Inflammatory macrophage treated with lipopolysaccharide for 4 hours (primary cell): ENCODE measurements at regions not wholly inside any gene's neighbourhood (a gene's known extent, or its start where the extent isn't known, plus 50 kb on each side); places are given as distances from the start of the nearest gene placed in this dataset.

ENCODE experiments used
- DNase-seq: peaks from one replicate; pipeline ENCODE4 v3.0.0-alpha.2; 2020

DNA sequence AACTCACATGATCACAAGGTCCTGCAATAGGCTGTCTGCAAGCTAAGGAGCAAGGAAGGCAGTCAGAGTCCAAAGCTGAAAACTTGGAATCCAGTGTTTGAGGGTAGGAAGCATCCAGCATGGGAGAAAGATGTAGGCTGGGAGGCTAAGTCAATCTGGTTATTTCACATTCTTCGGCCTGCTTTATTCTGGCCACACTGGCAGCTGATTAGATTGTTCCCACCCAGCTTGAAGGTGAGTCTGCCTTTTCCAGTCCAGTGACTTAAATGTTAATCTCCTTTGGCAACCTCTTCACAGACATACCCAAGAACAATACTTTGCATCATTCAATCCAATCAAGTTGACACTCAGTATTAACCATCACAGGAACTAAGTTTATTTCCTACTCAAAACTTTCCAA, 453.4 kb downstream of the TLE4 start:
- no peak for DNase-seq

DNA sequence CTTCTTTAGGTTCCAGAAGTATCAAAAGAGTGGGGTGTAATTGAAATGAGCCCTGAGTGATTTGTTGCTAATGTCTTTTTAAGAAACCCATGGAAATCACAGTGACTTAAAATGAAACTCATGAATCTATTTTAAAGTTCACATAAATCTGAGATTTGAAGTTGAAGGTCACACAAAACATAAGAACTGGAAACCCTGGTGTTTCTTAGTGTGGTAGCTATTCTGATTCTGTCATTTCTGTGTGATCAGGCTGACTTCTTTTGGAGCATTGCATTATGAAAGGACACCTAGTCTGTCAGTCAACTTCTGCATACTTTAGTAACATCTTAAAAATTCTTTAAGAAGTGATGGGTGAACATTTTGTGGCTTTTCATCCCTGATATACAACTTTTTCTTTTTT, 448.8 kb downstream of the TLE4 start:
- DNase-seq = no peak

DNA sequence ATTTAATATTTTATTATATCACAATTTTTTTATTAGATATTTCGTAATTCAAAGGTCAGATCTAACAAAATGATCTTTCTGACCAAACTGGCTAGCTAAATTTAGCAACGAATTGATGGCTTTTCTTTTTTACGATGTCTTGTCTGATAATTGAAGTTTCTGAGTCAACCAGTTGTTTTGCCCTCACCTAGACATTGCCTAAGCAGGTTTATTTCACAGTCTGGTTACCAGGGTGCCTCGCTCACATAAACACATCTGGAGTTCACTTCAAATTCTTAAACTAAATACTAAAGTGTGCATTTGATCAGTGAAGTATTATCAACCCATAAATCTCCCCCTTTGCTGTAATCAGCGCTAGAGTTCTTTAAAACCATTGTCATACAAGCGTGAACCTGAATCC, 448.3 kb downstream of the TLE4 start:
- no peak for DNase-seq

DNA sequence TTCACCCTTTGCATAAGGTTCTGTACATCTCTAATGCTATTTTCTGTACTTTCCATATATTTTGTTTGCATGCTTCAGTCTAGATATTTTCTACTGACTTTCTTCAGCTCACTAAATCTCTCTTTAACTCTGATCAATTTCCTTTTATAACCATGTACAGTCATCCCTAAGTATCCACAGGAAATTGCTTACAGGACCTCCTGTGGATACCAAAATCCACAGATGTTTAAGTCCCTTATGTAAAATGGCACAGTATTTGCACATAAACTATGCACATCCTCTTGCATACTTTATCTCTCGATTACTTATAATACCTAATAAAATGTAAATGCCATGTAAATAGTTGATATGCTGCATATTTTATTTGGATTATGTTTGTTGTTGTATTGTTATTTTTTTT, 442.1 kb downstream of the TLE4 start:
- DNase-seq = no peak

DNA sequence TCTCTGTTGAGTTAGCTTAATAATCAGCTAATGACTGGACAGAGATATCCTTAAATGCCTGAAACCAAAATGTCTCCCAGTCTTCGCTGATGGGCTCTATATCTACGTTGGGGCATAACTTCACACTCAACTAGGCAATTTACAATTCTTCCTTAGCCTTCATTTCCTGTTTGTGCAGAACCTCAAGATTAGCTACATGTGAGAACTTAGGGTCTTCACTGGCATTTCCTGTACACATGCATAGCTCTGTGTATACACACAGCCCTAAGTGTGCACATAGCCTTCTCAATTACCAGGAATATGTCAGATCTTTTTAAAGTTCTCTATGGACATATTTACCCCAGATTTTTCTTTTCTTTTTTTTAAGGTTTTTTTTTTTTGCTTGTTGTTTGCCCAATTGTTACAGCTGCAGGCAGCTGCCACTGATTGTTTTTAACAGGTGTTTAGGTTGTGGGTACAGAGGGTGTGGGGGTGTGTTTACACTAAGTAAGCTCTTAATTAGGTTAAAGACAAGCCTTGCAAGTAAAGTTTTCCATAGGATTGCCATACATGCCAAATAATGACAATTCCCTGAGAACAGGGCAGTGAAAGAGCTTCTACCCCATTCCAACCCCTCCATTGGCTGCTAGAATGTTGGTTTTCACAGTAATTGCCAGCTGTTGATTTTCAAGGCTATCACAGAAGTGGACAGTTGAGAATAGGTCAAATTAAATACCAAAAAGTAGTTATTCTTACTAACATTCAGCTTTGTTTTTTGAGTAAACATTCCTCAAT, 441.0 kb downstream of the TLE4 start:
- no peak for DNase-seq

DNA sequence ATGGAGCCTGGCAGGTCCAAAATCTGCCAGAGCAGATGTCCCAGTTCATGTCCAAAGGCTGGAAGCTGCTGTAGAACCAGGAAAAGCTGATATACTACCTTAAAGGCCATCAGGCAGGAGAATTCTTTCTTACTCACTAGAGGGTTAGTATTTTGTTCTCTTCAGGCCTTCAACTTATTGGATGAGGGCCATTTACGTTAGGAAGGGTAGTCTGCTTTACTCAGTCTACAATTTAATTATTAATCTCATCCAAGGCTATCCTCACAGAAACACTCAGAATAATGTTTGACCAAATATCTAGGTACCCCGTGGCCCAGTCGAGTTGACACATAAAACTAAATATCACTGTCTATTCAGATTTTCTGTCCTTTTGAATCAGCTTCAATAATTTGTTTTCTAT, 437.4 kb downstream of the TLE4 start:
- no peak for DNase-seq

DNA sequence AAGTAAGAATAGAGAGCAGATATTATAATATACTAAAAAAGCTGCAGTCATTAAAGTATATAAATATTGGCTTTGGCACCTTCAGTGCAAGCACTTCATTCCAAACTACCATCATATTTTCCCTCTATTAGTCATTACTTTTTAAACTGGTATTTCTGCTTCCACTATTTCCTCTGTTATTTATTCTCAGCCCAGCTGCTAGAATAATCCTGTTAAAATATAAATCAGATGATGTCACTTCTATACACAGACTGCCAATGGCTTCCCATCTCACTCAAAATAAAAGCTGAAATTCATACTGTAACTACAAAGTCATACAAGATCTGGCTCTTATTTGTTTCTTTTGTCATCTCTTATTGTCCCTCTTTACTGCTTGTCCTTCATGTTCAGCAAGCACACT, 432.9 kb downstream of the TLE4 start:
- DNase-seq = no peak

DNA sequence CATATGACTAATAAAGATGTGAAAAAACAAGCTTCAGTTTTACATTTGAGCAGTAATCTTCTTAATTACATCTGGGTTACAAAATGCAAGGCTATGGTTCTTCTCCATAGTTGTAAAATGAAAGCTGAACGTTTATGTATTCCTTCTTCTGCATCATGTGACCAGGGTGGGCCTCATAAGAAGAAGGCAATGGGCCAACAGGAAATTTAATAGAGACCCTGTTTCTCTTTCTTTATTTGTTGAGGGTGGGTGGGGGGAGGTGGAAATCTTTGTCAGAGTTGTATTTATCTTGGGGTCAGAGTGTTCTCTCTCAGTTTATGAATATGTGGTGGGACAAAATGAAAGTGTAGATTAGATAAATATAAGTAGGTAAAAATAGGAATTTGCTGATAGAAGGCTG, 418.8 kb downstream of the TLE4 start:
- DNase-seq = no peak

DNA sequence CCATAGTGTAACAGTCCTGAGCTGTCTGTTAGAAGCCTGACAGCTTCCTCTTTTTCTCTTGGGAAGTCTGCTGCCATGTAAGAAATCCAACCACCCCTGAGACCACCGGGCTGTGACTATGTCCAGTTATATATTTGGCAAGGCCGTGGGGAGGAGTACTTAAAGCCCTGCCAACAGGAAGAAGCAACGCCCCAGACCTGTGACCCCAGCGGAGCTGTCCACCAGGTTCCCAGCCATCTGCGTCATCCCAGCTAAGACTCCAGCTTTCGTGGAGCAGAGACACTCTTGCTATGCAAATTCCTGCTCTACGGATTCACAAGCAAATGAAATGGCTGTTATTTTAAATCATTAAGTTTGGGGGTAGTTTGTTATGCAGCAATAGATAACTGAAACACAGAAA, 417.3 kb downstream of the TLE4 start:
- DNase-seq = no peak

DNA sequence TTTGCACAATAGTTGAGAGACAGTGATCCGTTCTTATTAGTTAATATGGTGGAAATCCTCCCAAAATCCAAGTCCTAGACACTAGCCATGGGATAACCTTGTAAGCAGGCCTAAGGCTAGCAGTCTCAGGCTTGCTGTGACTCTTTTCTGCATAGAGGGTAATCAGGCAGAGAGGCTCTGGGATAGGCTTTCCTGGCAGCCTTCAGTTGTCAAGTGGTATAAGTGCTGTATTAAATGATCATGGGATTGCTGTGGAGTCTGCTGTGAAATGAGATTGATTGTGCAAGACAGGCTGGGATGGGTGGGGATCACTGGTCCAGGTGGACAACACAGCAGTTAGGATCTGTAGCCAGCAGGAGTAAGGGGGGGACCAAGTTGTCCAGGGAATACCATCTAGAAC, 416.4 kb downstream of the TLE4 start:
- DNase-seq = no peak

DNA sequence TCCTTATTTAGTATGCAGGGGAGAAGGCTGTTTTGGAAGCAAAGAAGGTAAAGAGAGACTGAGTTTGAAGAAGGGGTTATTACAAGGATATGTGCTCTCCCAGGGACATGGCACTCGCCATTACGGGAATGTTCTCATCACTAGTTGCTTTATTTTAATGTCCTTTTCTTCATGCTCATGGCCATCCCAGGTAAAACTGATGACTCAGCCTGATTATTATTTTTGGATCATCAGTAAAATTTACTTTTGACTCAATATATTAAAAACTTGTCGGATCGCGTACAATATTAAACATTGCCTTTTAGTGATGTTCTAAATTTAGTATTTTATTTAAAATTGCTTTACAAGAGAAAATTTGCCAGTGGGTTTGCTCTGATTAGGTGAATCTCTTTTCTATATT, 414.7 kb downstream of the TLE4 start:
- DNase-seq = no peak

DNA sequence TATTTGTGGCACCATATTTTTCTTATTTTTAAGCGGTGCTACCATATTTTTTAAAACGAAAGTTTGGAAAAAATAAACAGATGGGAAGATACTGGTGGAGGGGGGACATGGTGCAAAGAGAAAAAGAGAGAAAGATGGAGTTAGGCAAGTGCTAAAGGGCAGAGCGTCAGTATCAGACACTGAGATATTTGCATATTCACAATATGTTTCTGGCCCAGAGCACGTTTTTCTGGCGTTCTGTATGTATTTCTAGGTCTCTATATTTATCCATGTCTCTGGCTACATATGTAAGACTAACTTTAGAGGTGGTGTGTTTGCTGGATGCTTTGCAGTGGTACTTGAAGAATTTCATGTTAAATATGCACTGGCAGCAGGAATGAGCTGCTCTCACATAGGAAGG, 414.0 kb downstream of the TLE4 start:
- no peak for DNase-seq

DNA sequence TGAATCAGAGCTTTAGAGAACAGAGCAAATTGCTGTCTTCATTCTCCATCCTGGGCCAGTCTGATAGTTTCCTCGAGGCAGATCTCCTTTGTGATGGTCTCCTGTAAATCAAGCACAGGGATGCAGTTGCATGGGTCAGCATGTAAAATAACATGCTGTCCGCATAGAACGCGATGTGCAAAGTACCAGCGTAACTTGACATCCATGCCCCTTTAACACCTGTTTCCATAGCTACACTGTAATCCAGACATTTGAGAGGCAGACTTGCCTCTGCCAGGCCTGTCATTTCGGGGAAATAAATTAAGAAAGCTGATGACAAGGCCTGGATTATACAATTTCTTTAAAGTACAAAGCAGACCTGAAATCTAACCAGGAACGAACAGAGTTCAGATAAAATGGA, 413.5 kb downstream of the TLE4 start:
- DNase-seq = no peak

DNA sequence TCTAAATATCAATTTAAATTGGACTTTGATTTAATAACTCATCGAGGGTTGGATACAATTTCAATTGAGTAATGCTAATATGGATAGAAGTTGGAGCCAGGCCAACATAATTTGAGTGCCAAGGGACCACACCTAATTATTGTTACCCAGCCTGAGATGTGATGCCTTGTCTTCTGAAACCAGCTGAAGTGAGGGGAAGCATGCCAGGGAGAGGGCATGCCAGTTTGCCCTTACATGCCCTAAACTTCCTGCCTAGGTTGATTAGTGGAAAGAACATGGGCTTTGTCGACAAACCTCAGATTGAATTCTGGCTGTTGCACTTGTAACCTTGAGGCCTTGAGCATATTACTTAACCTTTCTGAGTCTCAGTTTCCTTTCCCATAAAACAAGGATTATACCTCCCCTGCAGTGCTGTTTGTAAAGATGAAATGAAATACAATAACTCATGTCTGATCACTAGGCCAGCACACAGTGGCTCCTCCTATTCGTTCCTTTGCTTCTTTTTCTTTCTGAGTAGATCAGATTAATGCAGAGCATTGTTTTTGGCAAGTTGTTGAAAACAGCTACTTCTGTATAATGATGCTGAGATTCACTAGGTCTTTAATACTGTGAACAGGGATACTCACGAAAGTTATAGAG, 412.8 kb downstream of the TLE4 start:
- no peak for DNase-seq

DNA sequence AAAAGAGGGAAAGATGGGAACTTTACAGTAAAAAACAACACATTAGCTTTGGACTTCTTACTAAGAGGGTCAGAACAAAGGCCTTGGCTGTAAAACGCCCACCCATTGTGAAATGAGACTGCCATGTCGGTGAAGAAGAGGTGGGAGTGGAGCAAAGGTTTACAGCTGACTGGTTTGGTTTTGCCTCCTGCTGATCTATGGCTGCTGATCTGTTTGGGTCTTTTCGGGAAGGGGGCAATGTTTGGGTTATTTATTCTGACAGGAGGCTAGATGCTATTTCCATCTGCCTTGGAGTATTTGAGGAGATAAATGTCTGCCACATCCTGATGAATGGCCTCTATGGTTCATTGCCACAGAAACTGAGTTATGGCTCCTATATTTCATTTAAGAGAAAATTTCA, 408.7 kb downstream of the TLE4 start:
- no peak for DNase-seq

DNA sequence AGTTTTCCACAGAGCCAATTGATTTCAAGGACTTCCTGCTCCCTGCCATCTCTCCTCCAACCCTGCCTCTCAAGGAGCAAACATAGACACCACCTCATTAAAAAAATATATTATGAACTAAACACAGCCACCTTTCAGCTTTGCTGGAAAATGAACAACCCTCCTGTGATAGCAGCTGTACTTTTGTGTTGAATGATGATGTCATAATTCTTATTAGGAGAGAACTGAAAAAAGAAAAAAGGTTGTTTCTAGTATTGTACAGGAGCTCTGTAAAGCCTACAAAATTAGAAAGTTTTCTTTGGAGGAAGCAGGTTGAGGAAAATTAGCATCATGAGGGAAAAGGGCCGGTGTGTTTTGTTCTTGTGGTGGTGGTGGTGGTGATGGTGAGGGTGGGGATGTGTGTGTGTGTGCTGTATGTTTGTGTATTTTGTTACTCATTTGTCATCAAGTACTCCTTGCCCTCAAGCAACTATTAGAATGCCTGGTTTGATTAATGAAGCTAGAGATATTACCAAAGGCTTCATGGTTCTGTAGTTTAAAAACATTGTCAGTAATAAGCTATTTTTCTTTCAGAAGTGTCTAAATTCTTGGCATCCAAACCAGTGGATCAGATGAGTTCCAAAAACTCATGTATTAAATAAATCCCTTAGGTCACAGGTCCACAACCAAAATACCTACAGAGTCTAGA, 405.9 kb downstream of the TLE4 start:
- no peak for DNase-seq

DNA sequence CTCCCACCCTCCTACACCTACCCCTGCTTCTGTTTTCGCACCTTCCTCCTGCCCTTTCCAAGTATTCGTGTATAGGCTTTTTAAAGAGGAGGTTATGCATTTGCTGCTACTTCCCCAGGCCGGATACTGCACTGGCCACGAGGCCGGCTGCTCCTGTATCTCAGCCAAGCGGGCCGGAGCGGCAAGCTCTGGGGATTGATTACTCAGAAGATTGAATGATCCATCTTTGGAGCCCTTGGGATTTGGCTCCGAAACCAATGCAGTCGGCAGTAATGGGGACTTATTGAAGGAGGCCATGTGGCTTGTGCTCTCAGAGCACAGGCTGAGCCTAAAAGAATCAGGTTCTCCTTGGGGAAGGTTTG, 405.3 kb downstream of the TLE4 start:
- no peak for DNase-seq

DNA sequence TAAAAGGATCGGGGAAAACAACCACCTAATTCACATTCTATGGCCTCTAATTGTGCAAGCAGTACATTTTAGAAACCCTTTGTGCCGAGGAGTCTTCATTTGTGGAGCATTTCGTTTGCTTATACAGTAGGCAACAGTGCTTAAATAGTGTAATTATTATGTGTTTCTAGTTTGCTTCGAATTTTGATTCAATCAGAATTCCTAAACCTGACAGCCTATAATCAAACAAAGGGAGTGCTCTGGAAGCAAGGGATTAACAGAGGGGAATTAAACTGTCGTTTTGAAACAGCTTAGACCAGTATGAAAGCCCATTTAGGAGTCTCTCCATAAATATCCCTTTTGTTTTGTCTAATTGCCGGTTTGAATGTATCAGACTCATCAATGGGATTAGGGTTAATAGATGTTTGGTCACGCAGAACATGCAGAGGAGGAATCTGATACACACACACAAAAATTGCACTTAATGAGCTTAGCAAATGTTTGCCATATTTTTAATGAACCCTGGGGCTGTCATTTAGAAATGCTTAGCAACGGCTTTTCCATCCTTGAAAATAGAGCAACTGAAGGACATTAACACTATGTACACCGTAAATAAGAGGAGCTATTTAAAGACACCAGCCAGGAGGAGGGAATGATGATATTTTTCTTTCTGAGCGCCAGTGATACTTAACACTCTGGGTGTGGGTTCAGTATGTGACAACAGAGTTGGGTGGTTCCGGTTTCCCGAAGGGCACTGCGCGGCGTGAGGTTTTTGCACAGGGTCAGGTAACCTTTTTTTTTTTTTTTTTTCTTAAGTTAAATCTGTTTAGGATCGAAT, 404.7 kb downstream of the TLE4 start:
- DNase-seq = no peak

DNA sequence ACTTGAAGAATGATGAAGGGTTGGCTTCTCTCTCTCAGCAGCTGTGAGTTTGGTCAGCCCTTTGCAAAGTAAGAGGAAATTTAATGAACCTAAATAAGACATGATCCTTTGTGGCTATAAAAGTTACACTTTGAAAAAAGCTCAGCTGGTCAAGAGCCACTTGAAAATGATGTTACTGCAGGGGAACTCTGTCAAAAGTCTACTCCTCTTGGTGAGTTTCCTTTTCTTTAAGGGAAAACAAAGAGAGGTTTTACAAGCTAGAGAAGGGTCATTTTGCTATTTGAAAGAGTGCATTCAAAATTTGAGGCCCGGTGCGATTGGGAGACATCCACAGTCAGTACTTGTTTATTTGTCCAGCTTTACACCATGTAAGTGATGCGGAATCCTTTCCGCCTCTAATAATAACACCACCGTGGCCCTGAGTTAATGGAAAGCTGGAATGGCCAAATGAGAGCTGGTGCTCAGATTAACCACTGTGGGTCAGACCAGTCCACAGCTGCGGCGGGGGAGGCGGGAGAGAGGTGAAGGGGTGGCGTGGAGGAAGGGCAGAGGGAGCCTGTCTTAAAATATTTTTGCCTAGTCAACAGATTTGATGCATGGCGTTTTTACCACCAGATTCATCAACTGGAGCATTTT, 404.0 kb downstream of the TLE4 start:
- no peak for DNase-seq

DNA sequence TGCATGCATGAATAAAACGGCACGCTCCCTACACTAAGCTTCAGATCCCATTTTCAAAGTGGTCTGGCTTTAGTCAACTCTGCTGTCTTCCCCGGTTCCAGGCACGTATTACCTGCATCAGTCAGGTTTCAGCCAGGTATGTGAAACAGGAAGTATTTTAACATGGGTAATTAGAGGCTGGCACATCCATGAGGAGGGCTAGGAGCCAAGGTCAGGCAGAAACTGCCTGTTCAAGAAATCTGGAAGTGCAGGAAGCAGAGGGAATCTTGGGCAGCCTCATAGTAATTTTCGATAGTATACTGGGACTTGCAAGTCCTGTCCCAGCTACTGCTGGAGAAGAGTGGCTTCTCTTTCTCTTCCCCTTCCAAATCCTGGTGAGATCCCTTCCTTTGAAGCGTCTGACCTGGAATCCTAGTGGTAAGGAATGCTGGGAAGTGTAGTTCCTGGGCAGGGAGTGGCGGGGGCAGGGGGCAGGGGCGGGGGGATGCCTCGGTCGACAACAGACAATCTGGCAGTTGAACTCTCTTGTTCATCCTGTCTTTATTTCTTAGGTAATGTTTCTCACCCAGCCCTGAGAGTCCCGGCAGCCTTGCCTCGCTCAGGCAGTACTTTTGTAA, 403.1 kb downstream of the TLE4 start:
- DNase-seq = no peak

DNA sequence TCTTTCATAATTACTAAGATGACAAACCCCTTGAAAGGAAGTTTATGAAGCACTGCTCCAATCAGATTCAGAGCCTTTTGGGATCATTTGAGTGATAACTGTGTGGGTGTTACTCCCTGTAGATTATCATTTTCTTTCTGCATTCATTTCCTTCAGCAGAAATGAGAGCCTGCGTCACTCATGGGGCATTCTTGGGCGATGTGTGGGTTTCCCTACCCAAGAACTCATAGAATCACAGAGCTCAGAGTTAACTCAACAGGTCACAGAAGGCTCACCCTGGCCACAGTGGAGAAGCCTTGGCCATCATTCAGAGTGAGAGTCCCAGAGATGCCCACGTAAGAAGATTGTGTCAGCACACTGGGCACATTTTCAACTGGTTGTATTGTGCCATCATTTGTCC, 401.9 kb downstream of the TLE4 start:
- no peak for DNase-seq

DNA sequence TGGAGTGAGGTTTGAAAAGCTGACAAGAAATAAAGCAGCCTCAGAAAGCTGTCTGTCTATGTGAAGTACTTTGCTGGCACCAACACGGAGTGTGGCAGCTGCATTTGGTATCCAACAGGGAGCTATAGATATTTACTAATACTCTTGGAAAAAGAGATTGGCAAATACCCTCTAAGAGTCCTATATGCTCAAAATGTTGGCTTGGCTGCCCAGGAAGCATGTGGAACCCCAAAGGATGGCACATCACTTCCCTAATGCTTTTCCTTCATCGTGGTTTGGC, 398.3 kb downstream of the TLE4 start:
- DNase-seq = no peak
